ENCODE measurements at regions not wholly inside any gene's neighbourhood (a gene's known extent, or its start where the extent isn't known, plus 50 kb on each side); places are given as distances from the start of the nearest gene placed in this dataset.

- DNase-seq, result no peak
Observed at GRCh38 chr5:30698217-30698616, 495.3 kb upstream of the CDH6 start.

GRCh38 chr5:30693326-30693725 lies 500.2 kb upstream of the CDH6 start:
- DNase-seq, result no peak

GRCh38 chr5:30690931-30691330 lies 502.6 kb upstream of the CDH6 start:
- DNase-seq, result no peak

- DNase-seq, result no peak
Observed at GRCh38 chr5:30687461-30687860, 506.0 kb upstream of the CDH6 start.

GRCh38 chr5:30686530-30686929 lies 507.0 kb upstream of the CDH6 start:
- DNase-seq, result no peak

- DNase-seq, result no peak
Observed at GRCh38 chr5:30676223-30676840, 517.2 kb upstream of the CDH6 start.

- no peak for DNase-seq
Observed at GRCh38 chr5:30667293-30667692, 526.2 kb upstream of the CDH6 start.

GRCh38 chr5:30663536-30663935 lies 530.0 kb upstream of the CDH6 start:
- no peak for DNase-seq

GRCh38 chr5:30662373-30662772 lies 531.1 kb upstream of the CDH6 start:
- no peak for DNase-seq

- DNase-seq, result no peak
Observed at GRCh38 chr5:30661730-30662129, 531.8 kb upstream of the CDH6 start.

GRCh38 chr5:30659417-30659816 lies 534.1 kb upstream of the CDH6 start:
- no peak for DNase-seq

GRCh38 chr5:30650311-30650710 lies 543.2 kb upstream of the CDH6 start:
- no peak for DNase-seq

- DNase-seq, result no peak
Observed at GRCh38 chr5:30638899-30639298, 554.6 kb upstream of the CDH6 start.

- no peak for DNase-seq
Observed at GRCh38 chr5:30627945-30628344, 565.5 kb upstream of the CDH6 start.

GRCh38 chr5:30626557-30626956 lies 566.9 kb upstream of the CDH6 start:
- no peak for DNase-seq

GRCh38 chr5:30620481-30621085 lies 572.9 kb upstream of the CDH6 start:
- no peak for DNase-seq

GRCh38 chr5:30608501-30608900 lies 585.0 kb upstream of the CDH6 start:
- no peak for DNase-seq

- DNase-seq, result no peak
Observed at GRCh38 chr5:30607301-30607894, 586.1 kb upstream of the CDH6 start.

GRCh38 chr5:30605693-30606268 lies 587.7 kb upstream of the CDH6 start:
- DNase-seq, result no peak

- DNase-seq, result no peak
Observed at GRCh38 chr5:30604648-30605262, 588.7 kb upstream of the CDH6 start.

GRCh38 chr5:30600892-30601291 lies 592.6 kb upstream of the CDH6 start:
- no peak for DNase-seq

- no peak for DNase-seq
Observed at GRCh38 chr5:30596495-30597064, 596.9 kb upstream of the CDH6 start.

- DNase-seq, result no peak
Observed at GRCh38 chr5:30594331-30594730, 599.2 kb upstream of the CDH6 start.

GRCh38 chr5:30592833-30593232 lies 600.7 kb upstream of the CDH6 start:
- no peak for DNase-seq

Data from CD4-positive, alpha-beta T cell treated with Interleukin-17A for 1 hour (primary cell).